Endothelial cell of umbilical vein (primary cell): ENCODE measurements at regions not wholly inside any gene's neighbourhood (a gene's known extent, or its start where the extent isn't known, plus 50 kb on each side); places are given as distances from the start of the nearest gene placed in this dataset.

Source experiments
- BruUV-seq: library from RNA; stranded (reverse); fragments of 400-500 nt; replicated peaks from 2 replicates; lab custom pipeline; 2021; lab: Mats Ljungman, UMichigan
- CTCF ChIA-PET: fragments of 300-600, 350-600 bp; sonication (Branson Sonifier 250); formaldehyde crosslinking; loops from one replicate; lab custom pipeline; 2021; ENCODE audit warnings: antibody characterized with exemption, inconsistent platforms; lab: Charles Lee
- POLR2A ChIA-PET: fragments of 300-600, 350-600 bp; sonication (Branson Sonifier 250); formaldehyde crosslinking; loops from one replicate; lab custom pipeline; 2021; ENCODE audit warnings: antibody characterized with exemption, inconsistent platforms; lab: Charles Lee
- DNase-seq: peaks from one replicate; pipeline ENCODE4 v3.0.0-alpha.2; 2011; ENCODE audit warnings: low read depth, low spot score
- FAIRE-seq: peaks from 2 replicates; lab custom pipeline; 2011; peaks lifted over from hg19 to GRCh38; lab: Jason Lieb, UNC
- H2AFZ ChIP-seq: 2 replicates; pipeline ENCODE4 v1.6.0; 2012; ENCODE audit warnings: low read depth, low read length, control low read depth, inconsistent platforms
- H3K27ac ChIP-seq: 2 replicates; pipeline ENCODE4 v1.5.1; 2011; ENCODE audit warnings: low read depth, mild to moderate bottlenecking, control low read depth, low read length, moderate library complexity; ENCODE audit not compliant: insufficient read depth
- H3K27me3 ChIP-seq, 2 experiments: 2 replicates each; pipeline versions ENCODE4 v1.6.0 to v1.6.1; 2011; ENCODE audit warnings: low read length in 2 of 2, mixed read lengths in 1 of 2; ENCODE audit not compliant: control insufficient read depth in 2 of 2, insufficient read depth in 2 of 2
- H3K36me3 ChIP-seq, 2 experiments: 2 replicates in 1 of 2; 3 replicates in 1 of 2; pipeline ENCODE4 v1.5.1; 2011; ENCODE audit warnings: low read length in 2 of 2, mild to moderate bottlenecking in 1 of 2, moderate library complexity in 1 of 2; ENCODE audit not compliant: control insufficient read depth in 2 of 2, insufficient read depth in 2 of 2; ENCODE audit errors: extremely low read depth in 1 of 2
- H3K4me1 ChIP-seq: 3 replicates; pipeline ENCODE4 v1.5.1; 2011; ENCODE audit warnings: mild to moderate bottlenecking, low read length; ENCODE audit not compliant: control insufficient read depth, insufficient read depth; ENCODE audit errors: extremely low read depth
- H3K4me2 ChIP-seq: 2 replicates; pipeline ENCODE4 v1.6.1; 2011; ENCODE audit warnings: low read length, control low read depth, mixed read lengths; ENCODE audit not compliant: insufficient read depth
- H3K4me3 ChIP-seq, 3 experiments: fragments of 200-600 bp in 1 of 3; sonication (generic), shearing (Covaris generic) in 1 of 3; replicated peaks in 1 of 3; 2 replicates each; pipeline ENCODE4 v1.5.1; 2011 to 2016; ENCODE audit warnings: control low read depth in 3 of 3, low read length in 3 of 3, mild to moderate bottlenecking in 2 of 3, inconsistent platforms in 1 of 3, low read depth in 1 of 3, moderate library complexity in 1 of 3; ENCODE audit not compliant: insufficient read depth in 1 of 3
- H3K79me2 ChIP-seq: 2 replicates; pipeline ENCODE4 v1.6.0; 2012; ENCODE audit warnings: low read length, inconsistent platforms; ENCODE audit not compliant: control insufficient read depth, insufficient read depth
- H3K9ac ChIP-seq: replicated peaks from 2 replicates; pipeline ENCODE3; 2011; ENCODE audit warnings: low read length, control low read depth; ENCODE audit not compliant: insufficient read depth; ENCODE audit errors: extremely low read depth
- H3K9me1 ChIP-seq: replicated peaks from 3 replicates; pipeline ENCODE4 v1.6.0; 2011; ENCODE audit warnings: mild to moderate bottlenecking, low read length; ENCODE audit not compliant: control insufficient read depth, insufficient read depth; ENCODE audit errors: extremely low read depth
- H3K9me3 ChIP-seq: replicated peaks from 2 replicates; pipeline ENCODE4 v1.5.1; 2012; ENCODE audit warnings: low read length, inconsistent platforms; ENCODE audit not compliant: control insufficient read depth, insufficient read depth
- H4K20me1 ChIP-seq: replicated peaks from 2 replicates; pipeline ENCODE3; 2011; ENCODE audit warnings: mild to moderate bottlenecking, low read length; ENCODE audit not compliant: control insufficient read depth, insufficient read depth; ENCODE audit errors: extremely low read depth
- EZH2 ChIP-seq: IDR thresholded peaks from 2 replicates; pipeline ENCODE4 v1.6.1; 2012; ENCODE audit warnings: borderline replicate concordance, low read depth, mild to moderate bottlenecking, moderate library complexity, low read length, inconsistent platforms; ENCODE audit not compliant: severe bottlenecking
- FOS ChIP-seq: IDR thresholded peaks from 2 replicates; pipeline ENCODE4 v1.6.1; 2011; ENCODE audit warnings: mild to moderate bottlenecking, low read length, moderate library complexity, borderline replicate concordance; ENCODE audit not compliant: insufficient read depth
- GATA2 ChIP-seq: IDR thresholded peaks from 2 replicates; pipeline ENCODE4 v1.7.0; 2011; ENCODE audit warnings: low read depth, mild to moderate bottlenecking, moderate library complexity, mixed read lengths, low read length; ENCODE audit not compliant: insufficient read length, insufficient read depth
- JUN ChIP-seq: IDR thresholded peaks from 2 replicates; pipeline ENCODE4 v1.6.1; 2011; ENCODE audit warnings: borderline replicate concordance, low read depth; ENCODE audit not compliant: insufficient read length, insufficient read depth
- MYC ChIP-seq: IDR thresholded peaks from one replicate; pipeline ENCODE4 v1.6.1; 2011; ENCODE audit warnings: mild to moderate bottlenecking, low read depth, low read length
- POLR2A ChIP-seq: IDR thresholded peaks from 2 replicates; pipeline ENCODE4 v1.6.1; 2012; ENCODE audit warnings: low read depth, mild to moderate bottlenecking, control low read depth, low read length
- POLR2AphosphoS5 ChIP-seq: IDR thresholded peaks from 2 replicates; pipeline ENCODE4 v1.6.1; 2012; ENCODE audit warnings: low read depth, mild to moderate bottlenecking, control low read depth, low read length, moderate library complexity; ENCODE audit not compliant: insufficient read depth
- dilution Hi-C: fragments of 300-500 bp; cut with MboI; formaldehyde crosslinking; loops from one replicate; pipeline ENCODE4 v1.15.0; 2019; ENCODE audit warnings: low sequenced_read_pairs; ENCODE audit not compliant: extremely low pct_ligation_motif_present
- intact Hi-C: fragments of 100-400 bp; cut with micrococcal nuclease; formaldehyde crosslinking; loops from one replicate; pipeline ENCODE4 v1.10.0; 2022
- TF ChIP-seq, protein P1 (sequence below): IDR thresholded peaks from 2 replicates; pipeline ENCODE4 v1.6.1; 2011; ENCODE audit not compliant: insufficient read depth, insufficient read length
- TF ChIP-seq, protein P2 (sequence below), 2 donors: IDR thresholded peaks; 1 replicate in 1 of 2; 2 replicates in 1 of 2; pipeline ENCODE4 v1.5.1; 2011; ENCODE audit warnings: low read length in 2 of 2, mild to moderate bottlenecking in 2 of 2, moderate library complexity in 2 of 2, control low read depth in 1 of 2, inconsistent platforms in 1 of 2, low read depth in 1 of 2; ENCODE audit not compliant: insufficient read depth in 1 of 2; ENCODE audit errors: extremely low read depth in 1 of 2

DNA sequence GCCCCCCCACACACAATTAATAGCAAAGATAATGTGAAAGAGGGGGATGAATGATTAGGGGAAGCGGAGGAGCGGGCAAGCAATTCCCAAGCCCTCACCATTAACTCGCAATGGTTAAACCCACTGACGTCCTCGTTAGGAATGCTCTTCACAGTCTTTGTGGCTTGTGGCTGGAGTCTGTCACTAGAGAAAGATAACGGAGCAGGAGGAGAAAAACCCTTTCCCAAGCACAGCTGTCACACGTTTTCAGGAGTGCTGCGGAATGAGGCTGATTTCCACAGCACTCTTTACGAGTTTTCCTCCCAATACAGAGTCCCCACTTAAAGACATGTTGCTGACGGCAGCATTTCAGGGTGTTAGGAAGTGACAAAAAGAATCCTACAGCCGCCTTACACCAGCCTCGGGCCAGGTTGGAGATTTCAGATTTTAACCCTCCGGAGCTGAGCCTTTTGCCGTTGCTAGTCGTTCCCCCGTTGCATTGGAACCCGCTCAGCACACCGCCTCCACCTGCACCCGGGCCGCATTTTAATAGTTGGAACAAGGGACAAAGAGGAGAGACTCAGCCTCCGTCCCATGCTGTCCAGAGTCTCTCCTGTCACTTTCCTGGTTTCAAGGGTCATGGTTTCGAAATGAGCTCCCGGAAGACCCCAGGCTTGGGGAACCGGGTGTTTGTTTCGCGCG, 92.2 kb downstream of the GEMIN8 start:
- no peak for DNase-seq
- intact Hi-C loops (no loop called here), dilution Hi-C loops (no loop called here)
- ChIA-PET POLR2A (no interaction called here), CTCF (no interaction called here)
- BruUV-seq = no TSS peak
- Histone ChIP-seq H3K27me3 (peaks cover 14 to 24% of the 10 kb centered on the region in 2 experiments), H2AFZ (peak overlapping the region; percentile 30), H3K4me3 (peak overlapping the region in 1 of 3 experiments; percentile 32), H3K9ac (no peak overlapping the region), H3K9me3 (no peaks in the 10 kb centered on the region), H3K27ac (no peak overlapping the region), H4K20me1 (no peaks in the 10 kb centered on the region), H3K36me3 (no peaks in the 10 kb centered on the region), H3K79me2 (no peaks in the 10 kb centered on the region), H3K4me2 (peak overlapping the region; percentile 36), H3K9me1 (no peaks in the 10 kb centered on the region), H3K4me1 (no peaks in the 10 kb centered on the region)
- FAIRE-seq = peak; percentile 31
- TF ChIP-seq FOS (no peak), POLR2A (no peak), MYC (no peak), POLR2AphosphoS5 (no peak), GATA2 (no peak), EZH2 (no peak), JUN (no peak)
- TF ChIP-seq, protein P1, sequence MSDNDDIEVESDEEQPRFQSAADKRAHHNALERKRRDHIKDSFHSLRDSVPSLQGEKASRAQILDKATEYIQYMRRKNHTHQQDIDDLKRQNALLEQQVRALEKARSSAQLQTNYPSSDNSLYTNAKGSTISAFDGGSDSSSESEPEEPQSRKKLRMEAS = no peak
- TF ChIP-seq, protein P2, sequence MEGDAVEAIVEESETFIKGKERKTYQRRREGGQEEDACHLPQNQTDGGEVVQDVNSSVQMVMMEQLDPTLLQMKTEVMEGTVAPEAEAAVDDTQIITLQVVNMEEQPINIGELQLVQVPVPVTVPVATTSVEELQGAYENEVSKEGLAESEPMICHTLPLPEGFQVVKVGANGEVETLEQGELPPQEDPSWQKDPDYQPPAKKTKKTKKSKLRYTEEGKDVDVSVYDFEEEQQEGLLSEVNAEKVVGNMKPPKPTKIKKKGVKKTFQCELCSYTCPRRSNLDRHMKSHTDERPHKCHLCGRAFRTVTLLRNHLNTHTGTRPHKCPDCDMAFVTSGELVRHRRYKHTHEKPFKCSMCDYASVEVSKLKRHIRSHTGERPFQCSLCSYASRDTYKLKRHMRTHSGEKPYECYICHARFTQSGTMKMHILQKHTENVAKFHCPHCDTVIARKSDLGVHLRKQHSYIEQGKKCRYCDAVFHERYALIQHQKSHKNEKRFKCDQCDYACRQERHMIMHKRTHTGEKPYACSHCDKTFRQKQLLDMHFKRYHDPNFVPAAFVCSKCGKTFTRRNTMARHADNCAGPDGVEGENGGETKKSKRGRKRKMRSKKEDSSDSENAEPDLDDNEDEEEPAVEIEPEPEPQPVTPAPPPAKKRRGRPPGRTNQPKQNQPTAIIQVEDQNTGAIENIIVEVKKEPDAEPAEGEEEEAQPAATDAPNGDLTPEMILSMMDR (IDR thresholded peaks at IDR 0.05; ENCODE audit: extremely low read depth in 1 of 2, insufficient read depth in 1 of 2, low read depth in 1 of 2, low read length in 2 of 2) = no peak
